ENCODE measurements at regions not wholly inside any gene's neighbourhood (a gene's known extent, or its start where the extent isn't known, plus 50 kb on each side); places are given as distances from the start of the nearest gene placed in this dataset.

GRCh38 chr11:15580056-15580774 is 465.5 kb downstream of the INSC start:
- TF ChIP-seq CTCF (IDR thresholded peaks at IDR 0.05) = no peak
- TF ChIP-seq POLR2A (IDR thresholded peaks at IDR 0.05) = no peak

All from breast epithelium (tissue), 3 donors.